Muscle layer of colon (tissue), 2 donors: ENCODE measurements at regions not wholly inside any gene's neighbourhood (a gene's known extent, or its start where the extent isn't known, plus 50 kb on each side); places are given as distances from the start of the nearest gene placed in this dataset.

Source experiments
- H3K27ac ChIP-seq: one replicate; pipeline ENCODE4 v1.7.0; 2013; ENCODE audit warnings: low read depth, mild to moderate bottlenecking, low read length, moderate library complexity
- H3K27me3 ChIP-seq, 2 donors: one replicate each; pipeline ENCODE4 v1.7.0; 2013; ENCODE audit warnings: low read length in 2 of 2, mild to moderate bottlenecking in 2 of 2; ENCODE audit not compliant: insufficient read depth in 2 of 2, control insufficient read depth in 1 of 2
- H3K36me3 ChIP-seq: one replicate; pipeline ENCODE4 v1.7.0; 2013; ENCODE audit warnings: mild to moderate bottlenecking, low read length; ENCODE audit not compliant: insufficient read depth
- H3K4me1 ChIP-seq: one replicate; pipeline ENCODE4 v1.7.0; 2013; ENCODE audit warnings: mild to moderate bottlenecking, low read length; ENCODE audit not compliant: insufficient read depth
- H3K4me3 ChIP-seq, 2 donors: one replicate each; pipeline ENCODE4 v1.7.0; 2013; ENCODE audit warnings: low read length in 2 of 2, low read depth in 1 of 2, mild to moderate bottlenecking in 1 of 2, moderate library complexity in 1 of 2
- H3K9ac ChIP-seq: one replicate; pipeline ENCODE4 v1.7.0; 2013; ENCODE audit warnings: low read length
- H3K9me3 ChIP-seq: one replicate; pipeline ENCODE4 v1.7.0; 2013; ENCODE audit warnings: mild to moderate bottlenecking, low read length
- donor health status: abdominal sarcoma.
- donor health status: Adenocarcinoma of cecum.

DNA sequence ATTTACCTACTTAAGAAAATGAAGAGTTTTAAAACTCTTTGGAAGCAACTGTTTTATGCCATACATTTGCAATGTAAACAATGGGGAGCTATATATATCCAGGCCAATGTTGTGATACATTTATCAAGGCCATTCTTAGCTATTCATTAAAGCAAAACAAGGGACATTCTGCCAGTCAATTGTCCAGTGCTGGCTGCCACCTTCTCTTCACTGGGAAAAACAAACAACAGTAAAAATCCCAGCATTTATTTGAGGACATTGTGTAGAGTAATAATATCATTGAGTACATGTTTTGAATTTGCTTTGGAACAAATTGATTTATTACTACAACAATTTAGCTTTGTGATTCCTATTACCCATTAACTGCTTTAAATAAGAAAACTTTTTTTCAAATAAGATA lies 1107.4 kb downstream of the DTWD2 start:
- Histone ChIP-seq H3K36me3 (no peaks in the 10 kb centered on the region), H3K9ac (no peak overlapping the region), H3K4me1 (no peaks in the 10 kb centered on the region), H3K27ac (no peak overlapping the region), H3K4me3 (no peak overlapping the region), H3K27me3 (no peaks in the 10 kb centered on the region), H3K9me3 (no peaks in the 10 kb centered on the region)

DNA sequence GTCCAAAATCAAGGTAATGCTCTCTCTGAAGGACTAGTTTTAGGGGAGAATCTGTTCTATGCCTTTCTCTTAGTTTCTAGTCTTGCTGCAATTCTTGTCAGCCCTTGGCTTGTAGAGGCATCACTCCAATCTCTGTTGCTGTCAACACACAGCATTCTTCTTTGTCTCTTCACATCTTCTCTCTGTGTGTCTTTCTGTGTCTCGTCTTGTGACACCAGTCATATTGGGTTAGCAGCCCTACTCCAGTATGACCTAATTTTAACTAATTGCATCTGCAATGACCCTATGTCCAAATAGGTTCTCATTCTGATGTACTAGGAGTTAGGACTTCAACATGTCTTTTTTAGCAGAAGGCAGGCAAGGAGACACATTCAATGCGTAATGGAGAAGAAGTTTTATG lies 1110.6 kb downstream of the DTWD2 start:
- Histone ChIP-seq H3K27ac (no peak overlapping the region), H3K9me3 (no peaks in the 10 kb centered on the region), H3K9ac (no peak overlapping the region), H3K36me3 (no peaks in the 10 kb centered on the region), H3K27me3 (no peaks in the 10 kb centered on the region), H3K4me1 (no peaks in the 10 kb centered on the region), H3K4me3 (no peak overlapping the region)

DNA sequence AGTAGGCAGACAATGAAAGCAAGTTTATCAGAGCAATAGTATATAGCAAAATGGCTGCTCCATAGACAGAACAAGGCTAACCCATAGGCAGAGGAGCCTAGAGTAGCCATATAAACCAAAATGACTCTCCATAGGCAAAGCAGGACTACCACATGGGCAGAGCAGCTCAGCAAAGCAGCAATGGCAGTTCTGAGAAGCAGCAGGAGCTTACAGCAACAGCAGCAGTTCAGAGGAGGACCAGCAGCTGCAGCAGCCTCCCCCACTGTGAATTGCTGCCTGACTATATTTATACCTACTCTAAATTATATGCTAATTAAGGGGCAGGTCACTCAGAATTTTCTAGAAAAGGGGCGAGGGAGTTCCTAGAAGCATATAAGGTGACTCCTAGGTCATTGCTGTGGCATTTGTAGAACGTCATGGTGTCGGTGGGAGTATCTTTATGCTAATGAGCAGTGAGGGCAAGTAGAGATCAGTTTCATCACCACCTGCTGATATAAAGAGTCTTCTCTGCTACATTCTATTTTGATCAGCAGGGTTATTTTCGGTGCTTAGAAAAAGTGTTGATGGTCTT lies 1115.5 kb downstream of the DTWD2 start:
- no peak overlapping the region for H3K27ac ChIP-seq
- no peaks in the 10 kb centered on the region for H3K36me3 ChIP-seq
- H3K27me3 ChIP-seq: no peaks in the 10 kb centered on the region
- H3K4me1 ChIP-seq: no peaks in the 10 kb centered on the region
- no peak overlapping the region for H3K4me3 ChIP-seq
- no peaks in the 10 kb centered on the region for H3K9me3 ChIP-seq
- no peak overlapping the region for H3K9ac ChIP-seq

DNA sequence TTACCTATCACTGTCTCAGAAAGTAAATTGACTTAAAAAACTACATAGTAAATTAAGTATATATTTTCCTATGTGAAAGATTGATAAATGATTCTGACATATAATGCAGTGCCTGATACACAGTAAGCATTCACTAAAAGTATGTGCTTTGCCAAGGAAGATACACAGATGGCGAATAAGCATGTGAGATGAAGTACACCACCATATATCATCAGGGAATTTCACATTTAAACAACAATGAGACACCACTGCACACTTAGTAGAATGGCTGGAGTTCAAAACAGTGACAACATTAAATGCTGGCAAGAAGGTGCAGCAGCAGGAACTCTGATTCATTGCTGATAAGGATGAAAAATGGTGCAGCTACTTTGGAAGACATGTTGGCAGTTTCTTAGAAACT lies 1118.8 kb downstream of the DTWD2 start:
- no peak overlapping the region for H3K9ac ChIP-seq
- H3K4me3 ChIP-seq: no peak overlapping the region
- no peaks in the 10 kb centered on the region for H3K27me3 ChIP-seq
- no peaks in the 10 kb centered on the region for H3K36me3 ChIP-seq
- H3K9me3 ChIP-seq: no peaks in the 10 kb centered on the region
- no peak overlapping the region for H3K27ac ChIP-seq
- H3K4me1 ChIP-seq: no peaks in the 10 kb centered on the region

DNA sequence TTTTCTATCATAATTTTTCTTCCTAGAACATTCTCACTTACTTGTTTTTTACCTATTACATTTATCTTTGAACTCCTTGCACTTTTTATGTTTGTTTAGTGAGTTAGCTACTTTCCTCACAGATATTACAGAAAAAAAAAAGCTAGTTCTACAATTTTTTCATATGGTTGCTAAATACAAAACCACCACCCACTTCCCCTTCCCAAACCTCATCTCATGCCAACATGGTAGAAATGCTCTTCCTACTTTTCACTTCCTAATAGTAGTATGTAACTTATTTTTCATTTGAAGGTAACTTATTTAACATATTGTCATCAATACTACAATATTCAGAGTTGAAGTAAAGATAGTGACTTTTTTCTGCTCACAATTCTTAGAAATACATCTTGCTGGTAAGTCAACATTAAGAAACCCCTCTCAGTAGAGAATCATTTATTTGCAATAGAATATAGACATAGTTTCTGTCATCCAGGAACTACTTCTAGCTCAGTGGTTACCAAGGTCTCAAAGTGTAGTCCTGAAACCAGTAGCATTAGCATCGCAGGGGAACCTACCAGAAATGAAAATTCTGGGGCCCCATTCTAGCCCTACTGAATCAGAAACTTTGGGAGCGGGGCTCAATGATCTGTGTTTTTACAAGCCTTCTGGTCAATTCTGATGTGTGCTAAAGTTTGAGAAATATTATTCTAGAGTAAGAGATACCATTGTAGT lies 1124.6 kb downstream of the DTWD2 start:
- Histone ChIP-seq H3K27me3 (no peaks in the 10 kb centered on the region), H3K9ac (no peak overlapping the region), H3K27ac (no peak overlapping the region), H3K4me3 (no peak overlapping the region), H3K4me1 (no peaks in the 10 kb centered on the region), H3K9me3 (no peaks in the 10 kb centered on the region), H3K36me3 (no peaks in the 10 kb centered on the region)

DNA sequence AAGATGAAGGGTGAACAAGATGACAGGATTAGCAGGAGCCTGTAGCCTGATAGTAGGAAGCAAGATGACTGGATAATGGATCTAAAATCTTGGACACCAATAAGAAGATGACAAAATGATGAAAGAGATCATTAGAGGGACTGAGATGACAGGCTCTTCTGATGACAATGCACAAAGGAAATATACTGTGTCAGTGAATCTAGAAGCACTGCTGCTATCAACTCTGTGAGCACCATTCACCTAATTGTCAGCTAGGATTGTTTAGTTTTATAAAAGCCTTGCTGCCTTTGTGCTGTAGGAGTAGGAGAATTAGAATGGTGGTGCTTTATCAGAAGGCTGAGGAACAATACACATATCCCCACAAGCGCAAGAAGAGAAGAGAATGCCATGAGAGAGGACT lies 1127.8 kb downstream of the DTWD2 start:
- Histone ChIP-seq H3K9ac (no peak overlapping the region), H3K4me3 (no peak overlapping the region), H3K27me3 (no peaks in the 10 kb centered on the region), H3K4me1 (no peaks in the 10 kb centered on the region), H3K27ac (no peak overlapping the region), H3K9me3 (no peaks in the 10 kb centered on the region), H3K36me3 (no peaks in the 10 kb centered on the region)

DNA sequence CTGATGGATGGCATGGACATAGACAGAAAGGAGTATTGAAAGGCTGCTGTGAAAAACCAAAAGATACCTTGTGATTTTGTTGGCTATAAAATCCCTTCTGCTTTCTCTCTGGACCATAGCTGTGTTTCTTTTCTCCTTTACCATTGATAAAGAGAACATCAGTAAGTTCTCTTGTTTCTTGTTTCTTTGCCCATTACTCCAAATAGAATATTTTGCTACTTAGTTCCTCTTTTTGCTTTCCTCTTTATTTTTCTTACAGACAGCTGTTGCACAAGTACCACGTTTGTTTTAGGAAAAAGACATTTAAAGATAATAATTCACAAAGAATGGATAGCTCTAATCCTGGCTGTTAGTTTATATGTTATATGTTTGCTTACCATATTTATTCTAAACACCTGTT lies 1129.2 kb downstream of the DTWD2 start:
- no peaks in the 10 kb centered on the region for H3K27me3 ChIP-seq
- H3K9ac ChIP-seq: no peak overlapping the region
- H3K36me3 ChIP-seq: no peaks in the 10 kb centered on the region

DNA sequence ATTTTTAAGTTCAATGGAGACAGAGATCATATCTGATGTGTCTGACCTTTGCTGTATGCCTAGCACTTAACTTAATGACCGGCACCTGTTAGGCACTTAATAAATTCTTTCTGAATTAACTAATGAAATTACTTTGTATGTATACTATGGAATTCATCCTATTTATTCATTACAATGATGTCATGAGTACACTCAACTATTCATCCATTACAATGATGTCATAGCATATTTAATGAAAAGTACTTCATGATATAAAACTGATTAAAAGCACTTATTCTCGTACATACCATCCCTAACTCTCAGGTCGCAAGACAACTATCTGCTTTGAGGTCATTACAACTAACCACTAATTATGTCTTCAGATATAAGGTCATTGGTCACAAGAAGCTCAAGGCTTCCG lies 1131.6 kb downstream of the DTWD2 start:
- no peaks in the 10 kb centered on the region for H3K4me1 ChIP-seq
- H3K27me3 ChIP-seq: no peaks in the 10 kb centered on the region
- H3K9me3 ChIP-seq: no peaks in the 10 kb centered on the region
- H3K27ac ChIP-seq: no peak overlapping the region
- H3K36me3 ChIP-seq: no peaks in the 10 kb centered on the region
- no peak overlapping the region for H3K4me3 ChIP-seq
- no peak overlapping the region for H3K9ac ChIP-seq

More for the DNA sequence above, 1129.2 kb downstream of the DTWD2 start:
- Histone ChIP-seq H3K27ac (no peak overlapping the region), H3K4me3 (no peak overlapping the region), H3K4me1 (no peaks in the 10 kb centered on the region), H3K9me3 (no peaks in the 10 kb centered on the region)

DNA sequence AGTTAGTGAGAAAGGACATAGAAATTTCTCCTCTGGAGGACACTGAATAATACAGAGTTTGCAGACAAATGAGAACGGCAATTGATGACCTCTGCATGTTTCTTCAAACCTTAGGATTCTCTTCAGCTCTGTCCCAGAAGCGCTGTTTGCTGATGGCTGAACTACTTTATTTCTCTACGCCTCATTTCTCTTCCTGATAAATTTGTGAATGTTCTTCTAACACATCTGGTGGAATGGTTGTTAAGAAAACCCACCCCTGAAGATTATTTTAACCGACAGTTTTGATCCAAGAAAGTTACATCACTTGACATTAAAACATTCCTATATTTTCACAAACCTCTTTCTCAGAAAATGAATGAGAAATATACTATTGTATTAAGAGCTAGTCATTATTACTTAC lies 1150.6 kb downstream of the DTWD2 start:
- H3K4me3 ChIP-seq: no peak overlapping the region
- H3K27me3 ChIP-seq: no peaks in the 10 kb centered on the region
- H3K36me3 ChIP-seq: no peaks in the 10 kb centered on the region
- H3K27ac ChIP-seq: no peak overlapping the region
- H3K9me3 ChIP-seq: no peaks in the 10 kb centered on the region
- no peak overlapping the region for H3K9ac ChIP-seq
- H3K4me1 ChIP-seq: no peaks in the 10 kb centered on the region

DNA sequence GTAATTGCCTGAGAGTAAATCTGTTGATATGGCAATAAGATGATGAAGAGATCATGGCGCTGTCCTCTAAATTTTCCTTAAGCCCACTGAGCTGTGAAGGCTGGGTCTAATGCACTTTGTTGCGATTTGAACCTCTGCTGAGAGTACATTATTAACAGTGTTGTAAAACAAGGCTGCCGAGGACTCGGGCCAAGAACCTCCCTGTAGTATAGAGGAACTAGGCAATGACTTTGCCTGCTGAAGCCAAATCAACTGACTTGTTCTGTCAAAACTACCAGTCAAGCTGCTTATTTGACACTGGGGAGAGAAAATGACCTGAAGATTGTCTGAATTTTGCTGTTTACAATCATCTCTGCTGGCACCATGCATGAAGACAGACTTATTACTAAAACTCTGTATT lies 1154.7 kb downstream of the DTWD2 start:
- H3K27me3 ChIP-seq: no peaks in the 10 kb centered on the region
- no peaks in the 10 kb centered on the region for H3K4me1 ChIP-seq
- H3K36me3 ChIP-seq: no peaks in the 10 kb centered on the region
- H3K4me3 ChIP-seq: no peak overlapping the region
- H3K9ac ChIP-seq: no peak overlapping the region
- H3K9me3 ChIP-seq: no peaks in the 10 kb centered on the region
- no peak overlapping the region for H3K27ac ChIP-seq

DNA sequence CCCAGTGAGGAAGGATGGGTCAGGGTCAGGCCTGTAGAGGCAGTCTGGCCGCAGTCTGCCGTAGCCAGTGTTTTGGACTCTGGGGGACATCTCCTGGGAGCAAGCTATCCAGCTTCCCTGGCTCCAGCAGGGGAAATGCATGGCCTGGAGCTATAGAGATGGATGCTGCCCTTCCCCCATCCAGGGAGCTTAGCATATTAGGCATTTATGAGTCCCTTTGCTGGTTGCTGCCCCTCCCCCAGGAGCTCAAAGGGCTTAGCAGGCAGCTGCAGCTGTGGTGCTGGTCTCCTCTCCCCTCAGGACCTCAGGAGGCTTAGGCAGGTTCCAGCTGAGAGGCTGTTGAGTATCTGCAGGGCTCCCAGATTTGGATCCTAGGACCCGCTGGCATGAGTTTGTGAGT lies 1158.7 kb downstream of the DTWD2 start:
- Histone ChIP-seq H3K9ac (no peak overlapping the region), H3K27me3 (no peaks in the 10 kb centered on the region), H3K4me3 (no peak overlapping the region), H3K9me3 (no peaks in the 10 kb centered on the region), H3K4me1 (no peaks in the 10 kb centered on the region), H3K36me3 (no peaks in the 10 kb centered on the region), H3K27ac (no peak overlapping the region)

DNA sequence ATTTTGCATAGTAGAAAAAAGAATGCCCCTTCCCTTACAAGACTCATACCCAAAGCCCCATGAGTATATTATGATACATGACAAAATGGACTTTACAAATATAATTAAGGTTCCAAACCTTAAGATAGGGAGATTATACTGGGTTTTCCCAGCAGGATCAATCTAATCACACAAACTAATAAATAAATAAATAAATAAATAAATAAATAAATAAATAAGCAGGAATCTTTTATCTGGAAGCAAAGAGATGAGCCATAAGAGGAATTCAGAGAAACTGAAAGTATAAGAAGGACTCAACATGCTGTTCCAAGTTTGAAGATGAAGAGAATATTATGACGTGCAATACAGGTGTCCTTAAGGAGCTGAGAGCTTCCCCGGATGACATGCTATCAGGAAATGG lies 1174.5 kb downstream of the DTWD2 start:
- H3K4me1 ChIP-seq: no peaks in the 10 kb centered on the region
- no peak overlapping the region for H3K4me3 ChIP-seq
- H3K9me3 ChIP-seq: peaks cover 5% of the 10 kb centered on the region
- no peaks in the 10 kb centered on the region for H3K36me3 ChIP-seq
- no peak overlapping the region for H3K9ac ChIP-seq
- H3K27ac ChIP-seq: no peak overlapping the region
- H3K27me3 ChIP-seq: no peaks in the 10 kb centered on the region
